ENCODE measurements at regions not wholly inside any gene's neighbourhood (a gene's known extent, or its start where the extent isn't known, plus 50 kb on each side); places are given as distances from the start of the nearest gene placed in this dataset.
"Not testable (repeated sequence)": the region's sequence is repeated elsewhere in the genome, so short reads cannot be mapped to it uniquely, and the experiment has no call there.

DNA sequence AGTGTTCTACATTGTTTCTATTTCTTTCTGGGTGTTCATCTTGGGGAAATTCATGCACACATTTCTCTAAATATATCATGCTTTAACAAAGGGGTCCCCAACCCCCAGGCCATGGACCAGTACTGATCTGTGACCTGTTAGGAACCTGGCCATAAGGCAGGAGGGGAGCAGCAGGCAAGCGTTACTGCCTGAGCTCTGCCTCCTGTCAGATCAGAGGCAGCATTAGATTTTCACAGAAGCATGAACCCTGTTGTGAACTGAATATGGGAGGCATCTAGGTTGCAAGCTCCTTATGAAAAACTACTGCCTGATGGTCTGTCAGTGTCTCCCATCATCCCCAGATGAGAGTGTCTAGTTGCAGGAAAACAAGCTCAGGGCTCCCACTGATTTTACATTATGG lies 270.0 kb downstream of the AGTPBP1 start:
- intact Hi-C loops (cut with DNase I; ENCODE audit: low total_unique reads): no loop called here
- DNase-seq: no peak
- H3K36me3 ChIP-seq: no peaks in the 10 kb centered on the region
- no peak overlapping the region for H3K27ac ChIP-seq
- no peak overlapping the region for H3K4me3 ChIP-seq
- H3K27me3 ChIP-seq: no peaks in the 10 kb centered on the region
- peaks cover 0 to 12% (median 10%) of the 10 kb centered on the region in 4 donors for H3K9me3 ChIP-seq
- WGBS, 5 donors: 53 to 86% (median 67%) methylated on average over 1 of the region's 1 CpG
- H3K4me1 ChIP-seq: no peaks in the 10 kb centered on the region
- TF ChIP-seq POLR2A (IDR thresholded peaks at IDR 0.05) (no peak), POLR2AphosphoS5 (IDR thresholded peaks at IDR 0.05) (no peak), CTCF (IDR thresholded peaks at IDR 0.05) (no peak), EP300 (IDR thresholded peaks at IDR 0.05) (no peak)

GRCh38 chr9:85469041-85469440 lies 272.7 kb downstream of the AGTPBP1 start:
- no peak for TF ChIP-seq CTCF (IDR thresholded peaks at IDR 0.05)
- H3K27ac ChIP-seq: no peak overlapping the region
- no peaks in the 10 kb centered on the region for H3K9me3 ChIP-seq
- WGBS, 5 donors: 80 to 89% (median 84%) methylated on average over 10 of the region's 10 CpGs
- H3K27me3 ChIP-seq: no peaks in the 10 kb centered on the region
- intact Hi-C loops (cut with DNase I; ENCODE audit: low total_unique reads): no loop called here
- no peaks in the 10 kb centered on the region for H3K36me3 ChIP-seq
- H3K4me1 ChIP-seq: no peaks in the 10 kb centered on the region
- no peak for DNase-seq
- no peak overlapping the region for H3K4me3 ChIP-seq

GRCh38 chr9:85466834-85467233 lies 274.9 kb downstream of the AGTPBP1 start:
- Histone ChIP-seq H3K36me3 (no peaks in the 10 kb centered on the region), H3K27me3 (no peaks in the 10 kb centered on the region), H3K27ac (no peak overlapping the region), H3K9me3 (no peaks in the 10 kb centered on the region), H3K4me1 (no peaks in the 10 kb centered on the region), H3K4me3 (no peak overlapping the region)
- 75 to 86% (median 78%) methylated on average over 10 of the region's 10 CpGs for WGBS, 5 donors
- no peak for DNase-seq
- intact Hi-C loops (cut with DNase I; ENCODE audit: low total_unique reads): no loop called here
- no peak for TF ChIP-seq EP300 (IDR thresholded peaks at IDR 0.05)
- no peak for TF ChIP-seq CTCF (IDR thresholded peaks at IDR 0.05)
- TF ChIP-seq POLR2AphosphoS5 (IDR thresholded peaks at IDR 0.05): no peak
- TF ChIP-seq POLR2A (IDR thresholded peaks at IDR 0.05): no peak

- H3K27me3 ChIP-seq; H3K36me3 ChIP-seq; H3K9me3 ChIP-seq; H3K4me3 ChIP-seq; H3K27ac ChIP-seq; H3K4me1 ChIP-seq; DNase-seq; intact Hi-C loops (cut with DNase I; ENCODE audit: low total_unique reads): not testable (repeated sequence)
- WGBS, 5 donors: 83 to 91% (median 87%) methylated on average over 4 to 5 of the region's 5 CpGs
Measured at GRCh38 chr9:85458114-85458864, 283.5 kb downstream of the AGTPBP1 start.

- Histone ChIP-seq H3K27ac (no peak overlapping the region), H3K36me3 (no peaks in the 10 kb centered on the region), H3K27me3 (no peaks in the 10 kb centered on the region), H3K4me1 (no peaks in the 10 kb centered on the region), H3K4me3 (no peak overlapping the region), H3K9me3 (no peaks in the 10 kb centered on the region)
- TF ChIP-seq POLR2AphosphoS5 (IDR thresholded peaks at IDR 0.05): no peak
- TF ChIP-seq EP300 (IDR thresholded peaks at IDR 0.05): no peak
- TF ChIP-seq CTCF (IDR thresholded peaks at IDR 0.05): no peak
- no peak for TF ChIP-seq POLR2A (IDR thresholded peaks at IDR 0.05)
- DNase-seq: no peak
- WGBS, 5 donors: 65 to 82% (median 75%) methylated on average over 5 of the region's 5 CpGs
- intact Hi-C loops (cut with DNase I; ENCODE audit: low total_unique reads): no loop called here
Measured at GRCh38 chr9:85453850-85454249, 287.9 kb downstream of the AGTPBP1 start.
